SK-N-SH (cell line): ENCODE measurements at regions not wholly inside any gene's neighbourhood (a gene's known extent, or its start where the extent isn't known, plus 50 kb on each side); places are given as distances from the start of the nearest gene placed in this dataset.

Experiments
- CTCF ChIA-PET: fragments of 300-600, 350-600 bp; formaldehyde crosslinking; extraction: SDS; loops from one replicate; lab custom pipeline; 2021; lab: Yijun Ruan, JAX
- POLR2A ChIA-PET: fragments of 350-600 bp; sonication (Branson Sonifier 250); formaldehyde crosslinking; extraction: SDS; loops from one replicate; lab custom pipeline; 2020; ENCODE audit warnings: antibody characterized with exemption, inconsistent platforms; lab: Yijun Ruan, JAX
- DNase-seq: peaks from one replicate; pipeline ENCODE4 v3.0.0; 2012
- H2AFZ ChIP-seq: fragments of 200-600 bp; sonication (generic); 2 replicates; pipeline ENCODE4 v1.8.1; 2016; ENCODE audit warnings: antibody characterized with exemption, mild to moderate bottlenecking, low read depth
- H3F3A ChIP-seq: fragments of 200-600 bp; sonication (generic); replicated peaks from 2 replicates; pipeline ENCODE3; 2016; ENCODE audit warnings: antibody characterized with exemption, mild to moderate bottlenecking; ENCODE audit not compliant: insufficient read depth
- H3K27ac ChIP-seq, 2 experiments: fragments of 200-500 bp in 1 of 2; fragments of 200-600 bp in 1 of 2; sonication (Bioruptor generic) in 1 of 2; sonication (generic), shearing (Covaris generic) in 1 of 2; 2 replicates each; pipeline versions ENCODE4 v1.5.1 to v1.6.1; 2014 to 2016; ENCODE audit warnings: low read depth in 2 of 2, inconsistent platforms in 1 of 2, low read length in 1 of 2, mild to moderate bottlenecking in 1 of 2, mixed read lengths in 1 of 2
- H3K27me3 ChIP-seq: fragments of 200-600 bp; sonication (generic), shearing (Covaris generic); 2 replicates; pipeline ENCODE4 v1.6.1; 2016; ENCODE audit warnings: mixed run types; ENCODE audit not compliant: insufficient read depth
- H3K36me3 ChIP-seq, 2 experiments: fragments of 200-500 bp in 1 of 2; fragments of 200-600 bp in 1 of 2; sonication (Bioruptor generic) in 1 of 2; sonication (generic) in 1 of 2; replicated peaks in 1 of 2; 2 replicates each; pipeline versions ENCODE3 to v1.5.1; 2014 to 2016; ENCODE audit warnings: low read length in 1 of 2, mild to moderate bottlenecking in 1 of 2; ENCODE audit not compliant: insufficient read depth in 2 of 2, control insufficient read depth in 1 of 2
- H3K4me1 ChIP-seq, 2 experiments: fragments of 200-500 bp in 1 of 2; fragments of 200-600 bp in 1 of 2; sonication (Bioruptor generic) in 1 of 2; sonication (generic), shearing (Covaris generic) in 1 of 2; 2 replicates each; pipeline versions ENCODE4 v1.5.1 to v1.6.1; 2014 to 2016; ENCODE audit warnings: low read depth in 1 of 2, low read length in 1 of 2, mixed run types in 1 of 2; ENCODE audit not compliant: insufficient read depth in 2 of 2, control insufficient read depth in 1 of 2
- H3K4me2 ChIP-seq: fragments of 200-600 bp; sonication (generic), shearing (Covaris generic); 2 replicates; pipeline ENCODE4 v1.6.1; 2017; ENCODE audit warnings: mixed run types
- H3K4me3 ChIP-seq, 2 experiments: fragments of 200-500 bp in 1 of 2; fragments of 200-600 bp in 1 of 2; sonication (Bioruptor generic) in 1 of 2; sonication (generic), shearing (Covaris generic) in 1 of 2; 2 replicates each; pipeline versions ENCODE4 v1.5.1 to v1.8.1; 2014 to 2016; ENCODE audit warnings: low read depth in 2 of 2, inconsistent platforms in 1 of 2, low read length in 1 of 2, mild to moderate bottlenecking in 1 of 2, mixed read lengths in 1 of 2, moderate library complexity in 1 of 2
- H3K79me2 ChIP-seq: fragments of 200-600 bp; sonication (generic); 2 replicates; pipeline ENCODE4 v1.8.1; 2017; ENCODE audit warnings: mild to moderate bottlenecking; ENCODE audit not compliant: insufficient read depth
- H3K9ac ChIP-seq: fragments of 200-600 bp; sonication (generic); 2 replicates; pipeline ENCODE4 v1.6.1; 2017; ENCODE audit warnings: mixed run types
- H3K9me2 ChIP-seq: fragments of 200-600 bp; sonication (generic); 2 replicates; pipeline ENCODE4 v1.6.1; 2017; ENCODE audit warnings: mixed run types
- H3K9me3 ChIP-seq: fragments of 200-600 bp; sonication (generic); 2 replicates; pipeline ENCODE4 v1.6.1; 2017; ENCODE audit warnings: mixed run types, mild to moderate bottlenecking, moderate library complexity
- H4K20me1 ChIP-seq: fragments of 200-600 bp; sonication (generic); 2 replicates; pipeline ENCODE4 v1.6.1; 2017; ENCODE audit warnings: mild to moderate bottlenecking, mixed run types; ENCODE audit not compliant: insufficient read depth
- RAD21 ChIP-seq: IDR thresholded peaks from 2 replicates; pipeline ENCODE4 v1.6.1; 2012; ENCODE audit warnings: mild to moderate bottlenecking, low read length
- RXRA ChIP-seq: IDR thresholded peaks from 2 replicates; pipeline ENCODE4 v1.4.0; 2012; ENCODE audit warnings: low read depth, mild to moderate bottlenecking, borderline replicate concordance
- SMC3 ChIP-seq: IDR thresholded peaks from 2 replicates; pipeline ENCODE4 v1.6.1; 2012; ENCODE audit warnings: low read depth, low read length, improper control_type of control experiment
- TAF1 ChIP-seq: IDR thresholded peaks from 2 replicates; pipeline ENCODE4 v1.6.1; 2012; ENCODE audit warnings: low read depth, mild to moderate bottlenecking, low read length, moderate library complexity, borderline replicate concordance
- whole genome bisulfite sequencing: methylation state at CpG from one replicate; pipeline ENCODE4 v1.1.6; 2017; ENCODE audit warnings: low lambda C conversion rate; 5-methylcytosine and 5-hydroxymethylcytosine counted together
- TF ChIP-seq, protein P1 (sequence below): fragments of 200-600 bp; sonication (generic); IDR thresholded peaks from 2 replicates; pipeline ENCODE4 v1.6.1; 2017; ENCODE audit warnings: antibody characterized with exemption, mild to moderate bottlenecking, moderate library complexity
- TF ChIP-seq, protein P2 (sequence below): fragments of 150-350 bp; IDR thresholded peaks from 2 replicates; pipeline ENCODE4 v1.6.1; 2016; ENCODE audit warnings: mild to moderate bottlenecking, low read depth, low read length

DNA sequence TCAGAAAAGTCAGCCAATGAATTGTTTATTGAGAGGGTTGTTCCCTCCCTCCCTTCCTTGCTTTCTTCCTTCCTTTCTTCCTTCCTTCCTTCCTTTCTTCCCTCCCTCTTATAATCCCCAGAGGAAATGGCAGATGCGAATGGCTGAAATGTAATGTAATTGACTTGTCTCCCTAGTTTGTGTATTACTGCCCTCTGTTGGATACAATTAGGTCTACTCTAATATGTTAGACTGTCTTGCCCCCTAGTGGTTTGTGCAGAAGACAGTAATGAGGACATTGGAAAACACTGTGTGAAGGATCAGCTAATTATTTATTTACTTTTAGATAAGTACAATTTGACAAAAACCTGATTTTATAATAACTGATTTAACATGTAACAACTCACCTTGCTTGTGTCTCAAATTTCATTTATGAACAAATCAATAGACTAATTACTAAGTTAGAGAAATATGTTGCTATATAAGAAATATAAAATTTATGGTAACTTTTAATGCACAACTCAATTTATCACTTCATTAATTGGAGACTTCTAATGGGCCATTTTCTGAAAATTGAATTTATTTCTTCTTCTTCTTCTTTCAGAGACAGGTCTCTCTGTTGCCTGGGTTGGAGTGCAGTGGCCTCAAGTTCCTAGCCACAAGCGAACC is 229.8 kb upstream of the LRIG3 start:
- Histone ChIP-seq H3K4me3 (no peak overlapping the region; a peak in 1 of 4 replicates), H3K4me1 (no peaks in the 10 kb centered on the region), H3K27ac (no peak overlapping the region), H3K9me2 (no peaks in the 10 kb centered on the region), H2AFZ (no peak overlapping the region), H3K4me2 (no peak overlapping the region), H4K20me1 (no peaks in the 10 kb centered on the region), H3K9ac (no peak overlapping the region), H3F3A (no peaks in the 10 kb centered on the region), H3K36me3 (no peaks in the 10 kb centered on the region), H3K27me3 (no peaks in the 10 kb centered on the region; the same call in 1 of the 2 replicates), H3K79me2 (no peaks in the 10 kb centered on the region), H3K9me3 (no peaks in the 10 kb centered on the region)
- ChIA-PET CTCF (interaction anchor here (0.5 to 5.6 kb wide), 44 partner anchors 9 to 1168 kb away, joined by 3 to 89 read pairs (median 4); no protein-coding TSS in a partner anchor), POLR2A (no interaction called here)
- WGBS: 16% methylated on average over 2 of the region's 2 CpGs
- peak; percentile 31 for DNase-seq
- peak; percentile 95 for TF ChIP-seq SMC3
- TF ChIP-seq, protein P1, sequence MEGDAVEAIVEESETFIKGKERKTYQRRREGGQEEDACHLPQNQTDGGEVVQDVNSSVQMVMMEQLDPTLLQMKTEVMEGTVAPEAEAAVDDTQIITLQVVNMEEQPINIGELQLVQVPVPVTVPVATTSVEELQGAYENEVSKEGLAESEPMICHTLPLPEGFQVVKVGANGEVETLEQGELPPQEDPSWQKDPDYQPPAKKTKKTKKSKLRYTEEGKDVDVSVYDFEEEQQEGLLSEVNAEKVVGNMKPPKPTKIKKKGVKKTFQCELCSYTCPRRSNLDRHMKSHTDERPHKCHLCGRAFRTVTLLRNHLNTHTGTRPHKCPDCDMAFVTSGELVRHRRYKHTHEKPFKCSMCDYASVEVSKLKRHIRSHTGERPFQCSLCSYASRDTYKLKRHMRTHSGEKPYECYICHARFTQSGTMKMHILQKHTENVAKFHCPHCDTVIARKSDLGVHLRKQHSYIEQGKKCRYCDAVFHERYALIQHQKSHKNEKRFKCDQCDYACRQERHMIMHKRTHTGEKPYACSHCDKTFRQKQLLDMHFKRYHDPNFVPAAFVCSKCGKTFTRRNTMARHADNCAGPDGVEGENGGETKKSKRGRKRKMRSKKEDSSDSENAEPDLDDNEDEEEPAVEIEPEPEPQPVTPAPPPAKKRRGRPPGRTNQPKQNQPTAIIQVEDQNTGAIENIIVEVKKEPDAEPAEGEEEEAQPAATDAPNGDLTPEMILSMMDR: peak; percentile 99
- peak; percentile 94 for TF ChIP-seq RAD21
- no peak for TF ChIP-seq TAF1

DNA sequence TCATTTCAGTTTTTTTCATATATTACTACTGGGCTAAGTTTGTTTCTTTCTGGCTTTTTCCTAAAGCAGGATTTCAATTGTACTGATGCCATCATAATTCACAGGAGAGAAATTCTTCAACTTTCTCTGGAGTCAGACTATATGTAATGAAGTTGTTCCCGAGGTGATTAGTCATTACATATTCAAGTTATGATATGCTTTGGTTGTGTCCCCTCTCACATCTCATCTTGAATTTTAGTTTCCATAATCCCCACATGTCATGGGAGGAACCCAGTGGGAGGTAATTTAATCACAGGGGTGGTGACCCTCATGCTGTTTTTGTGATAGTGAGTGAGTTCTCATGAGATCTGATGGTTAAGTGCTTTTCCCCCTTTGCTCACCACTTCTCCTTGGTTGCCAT is 227.5 kb upstream of the LRIG3 start:
- Histone ChIP-seq H4K20me1 (no peaks in the 10 kb centered on the region), H3K36me3 (no peaks in the 10 kb centered on the region), H3K9ac (no peak overlapping the region), H3K27me3 (no peaks in the 10 kb centered on the region; the same call in 1 of the 2 replicates)
- DNase-seq: no peak
- CTCF ChIA-PET: no interaction called here
- no peak for TF ChIP-seq RXRA
- TF ChIP-seq, protein P2, sequence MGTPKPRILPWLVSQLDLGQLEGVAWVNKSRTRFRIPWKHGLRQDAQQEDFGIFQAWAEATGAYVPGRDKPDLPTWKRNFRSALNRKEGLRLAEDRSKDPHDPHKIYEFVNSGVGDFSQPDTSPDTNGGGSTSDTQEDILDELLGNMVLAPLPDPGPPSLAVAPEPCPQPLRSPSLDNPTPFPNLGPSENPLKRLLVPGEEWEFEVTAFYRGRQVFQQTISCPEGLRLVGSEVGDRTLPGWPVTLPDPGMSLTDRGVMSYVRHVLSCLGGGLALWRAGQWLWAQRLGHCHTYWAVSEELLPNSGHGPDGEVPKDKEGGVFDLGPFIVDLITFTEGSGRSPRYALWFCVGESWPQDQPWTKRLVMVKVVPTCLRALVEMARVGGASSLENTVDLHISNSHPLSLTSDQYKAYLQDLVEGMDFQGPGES: no peak
- TF ChIP-seq, all 33 proteins: peak for 0
- 3% methylated on average over 1 of the region's 1 CpG for WGBS
- Histone ChIP-seq H3F3A (no peaks in the 10 kb centered on the region), H3K4me1 (no peaks in the 10 kb centered on the region), H3K9me2 (no peaks in the 10 kb centered on the region), H3K79me2 (no peaks in the 10 kb centered on the region), H3K4me2 (no peak overlapping the region), H2AFZ (no peak overlapping the region), H3K9me3 (no peaks in the 10 kb centered on the region), H3K4me3 (no peak overlapping the region), H3K27ac (no peak overlapping the region)
- POLR2A ChIA-PET: no interaction called here
